ENCODE measurements at regions not wholly inside any gene's neighbourhood (a gene's known extent, or its start where the extent isn't known, plus 50 kb on each side); places are given as distances from the start of the nearest gene placed in this dataset.
"Not testable (repeated sequence)": the region's sequence is repeated elsewhere in the genome, so short reads cannot be mapped to it uniquely, and the experiment has no call there.

GRCh38 chr17:30697619-30698460, 126.7 kb downstream of the CRLF3 start:
- intact Hi-C loops (cut with micrococcal nuclease; ENCODE audit: unreplicated experiment); BruUV-seq (replicated peaks); CTCF ChIA-PET (ENCODE audit: low intra/inter-chr PET ratio, low total read pairs): not testable (repeated sequence)
- TF ChIP-seq CTCF (CRISPR knock-in tag; IDR thresholded peaks at IDR 0.05) (peak; percentile 85), TBX2 (CRISPR knock-in tag; IDR thresholded peaks at IDR 0.05; ENCODE audit: borderline replicate concordance) (peak; percentile 19; the same call in 1 of the 2 replicates), ZNF441 (CRISPR knock-in tag; IDR thresholded peaks at IDR 0.05; ENCODE audit: borderline replicate concordance) (peak; percentile 81; the same call in 1 of the 2 replicates), TFDP2 (CRISPR knock-in tag; IDR thresholded peaks at IDR 0.05) (0 out of 2 replicates have a peak, but pooled peaks have one; percentile 20), ZEB1 (IDR thresholded peaks at IDR 0.05; ENCODE audit: insufficient replicate concordance, low read depth) (peak; percentile 95), SAP130 (CRISPR knock-in tag; IDR thresholded peaks at IDR 0.05; ENCODE audit: low read depth) (peak; percentile 54), ZMYM4 (CRISPR knock-in tag; IDR thresholded peaks at IDR 0.05) (peak; percentile 49; the same call in 1 of the 2 replicates), ZNF687 (CRISPR knock-in tag; IDR thresholded peaks at IDR 0.05) (peak; percentile 48), GABPB1 (CRISPR knock-in tag; IDR thresholded peaks at IDR 0.05) (peak; percentile 56; the same call in 1 of the 2 replicates), RBM39 (IDR thresholded peaks at IDR 0.05; ENCODE audit: low read depth, low read length, poor library complexity, severe bottlenecking) (peak; percentile 50), HMGXB4 (CRISPR knock-in tag; IDR thresholded peaks at IDR 0.05; ENCODE audit: borderline replicate concordance in 1 of 2, low read depth in 1 of 2) (peak; percentile 36 to 64; a peak in 2 of 4 replicates), ZMYM2 (CRISPR knock-in tag; IDR thresholded peaks at IDR 0.05) (peak; percentile 88), KDM2A (CRISPR knock-in tag; IDR thresholded peaks at IDR 0.05; ENCODE audit: borderline replicate concordance, low read depth) (peak; percentile 49; the same call in 1 of the 2 replicates)

More at GRCh38 chr17:30697619-30698460, 126.7 kb downstream of the CRLF3 start:
- H3K27ac ChIP-seq (ENCODE audit: extremely low read length, insufficient read depth, low read length); H4K20me1 ChIP-seq (ENCODE audit: insufficient read depth, low read length); H3K79me2 ChIP-seq (ENCODE audit: insufficient read depth, low read length); H3K9ac ChIP-seq (ENCODE audit: insufficient read depth, low read depth, low read length); H3K9me3 ChIP-seq (ENCODE audit: low read length); POLR2A ChIA-PET; in situ Hi-C loops (cut with HindIII; ENCODE audit: extremely low pct_ligation_motif_present, low pct_unique_long_range_greater_than_20kb); H2AFZ ChIP-seq (ENCODE audit: low read length); H3K27me3 ChIP-seq (ENCODE audit: control insufficient read depth in 1 of 2, insufficient read depth in 2 of 2, low read length in 2 of 2); H3K36me3 ChIP-seq (replicated peaks in 1 of 2; ENCODE audit: control insufficient read depth in 1 of 2, insufficient read depth in 2 of 2, low read length in 2 of 2): not testable (repeated sequence)
- Histone ChIP-seq H3K4me3 (replicated peaks in 1 of 3; ENCODE audit: insufficient read depth in 1 of 3, low read depth in 2 of 3, low read length in 3 of 3) (peak overlapping the region; percentile 38 to 54 (median 45); a peak in 5 of 6 replicates), H3K4me1 (ENCODE audit: insufficient read depth, low read length) (peaks cover 30% of the 10 kb centered on the region), H3K4me2 (ENCODE audit: low read depth, low read length) (peak overlapping the region; percentile 49)
- ATAC-seq, result peak; percentile 86
- FAIRE-seq, result peak; percentile 81
- peak; percentile 41 for DNase-seq (ENCODE audit: low spot score)
- WGBS (ENCODE audit: low lambda C conversion rate), result 5% methylated on average over 32 of the region's 32 CpGs
